ENCODE measurements at regions not wholly inside any gene's neighbourhood (a gene's known extent, or its start where the extent isn't known, plus 50 kb on each side); places are given as distances from the start of the nearest gene placed in this dataset.

DNA sequence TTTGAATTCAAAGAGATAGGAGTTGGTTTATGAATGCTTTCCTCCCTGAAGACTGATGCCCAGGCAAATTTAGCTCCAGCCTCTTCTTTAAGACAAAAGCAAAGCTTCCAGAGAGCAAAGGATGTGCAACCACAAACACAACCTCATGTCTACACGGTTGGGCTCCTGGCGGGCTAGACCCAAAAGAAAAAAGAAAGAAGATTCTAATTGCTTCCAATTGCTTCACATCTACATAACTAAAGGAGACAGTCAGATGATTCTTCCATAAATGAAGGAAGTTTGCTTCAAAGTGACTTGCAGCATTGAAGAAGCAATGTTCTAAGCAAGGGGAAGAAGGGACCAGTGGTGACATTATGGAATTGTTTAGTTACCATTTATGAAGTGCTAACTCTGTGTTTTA is 1603.0 kb upstream of the TENM3 start:
- no peak overlapping the region for H3K4me3 ChIP-seq
- H3K9me3 ChIP-seq (replicated peaks; ENCODE audit: control insufficient read depth, insufficient read depth, low read length), result no peaks in the 10 kb centered on the region
- DNase-seq (ENCODE audit: low read depth, low spot score), result no peak
- ChIA-PET CTCF (no interaction called here), POLR2A (no interaction called here), RAD21 (ENCODE audit: unreplicated experiment) (no interaction called here), SMC1A (ENCODE audit: uncharacterized antibody, unreplicated experiment) (interaction anchor here (1.0 kb wide), 1 partner anchor 31 kb away, joined by 3 read pairs; no protein-coding TSS in a partner anchor)
- no peak overlapping the region for H3K4me2 ChIP-seq (ENCODE audit: control insufficient read depth, insufficient read depth)
- 0% methylated on average over 2 of the region's 2 CpGs for WGBS (ENCODE audit: insufficient coverage, insufficient replicate concordance, low lambda C conversion rate, missing lambda C conversion rate)
- no TSS peak for BruUV-seq (replicated peaks)
- TF ChIP-seq BCL11A (IDR thresholded peaks at IDR 0.05; ENCODE audit: low read depth, low read length) (no peak), BHLHE40 (IDR thresholded peaks at IDR 0.05; ENCODE audit: borderline replicate concordance in 1 of 2, low read depth in 2 of 2, low read length in 1 of 2) (no peak), SIX5 (IDR thresholded peaks at IDR 0.05; ENCODE audit: low read depth, low read length, severe bottlenecking) (no peak), SP1 (IDR thresholded peaks at IDR 0.05; ENCODE audit: low read depth, low read length) (no peak), RAD21 (IDR thresholded peaks at IDR 0.05; ENCODE audit: insufficient read depth, low read depth, low read length) (no peak), KLF5 (IDR thresholded peaks at IDR 0.05; ENCODE audit: partially characterized antibody) (no peak), CUX1 (IDR thresholded peaks at IDR 0.05; ENCODE audit: insufficient replicate concordance, low read depth, low read length) (no peak), POLR2AphosphoS5 (IDR thresholded peaks at IDR 0.05; ENCODE audit: low read length) (no peak), MLLT1 (IDR thresholded peaks at IDR 0.05) (no peak), NFXL1 (IDR thresholded peaks at IDR 0.05; ENCODE audit: borderline replicate concordance) (no peak), NFIC (IDR thresholded peaks at IDR 0.05; ENCODE audit: low read depth, low read length) (no peak), DPF2 (IDR thresholded peaks at IDR 0.05) (no peak), ATF7 (IDR thresholded peaks at IDR 0.05; ENCODE audit: low read depth) (no peak)
- ATAC-seq, result no peak
- no peak overlapping the region for H2AFZ ChIP-seq (ENCODE audit: control insufficient read depth, low read depth, low read length)
- H3K27me3 ChIP-seq (replicated peaks in 1 of 2; ENCODE audit: control insufficient read depth in 2 of 2, insufficient read depth in 2 of 2, low read length in 1 of 2), result no peaks in the 10 kb centered on the region; a peak in 1 of 4 replicates
- intact Hi-C loops (cut with micrococcal nuclease; ENCODE audit: unreplicated experiment), result no loop called here
- in situ Hi-C loops (cut with MboI), result no loop called here
- H3K36me3 ChIP-seq (ENCODE audit: control insufficient read depth in 2 of 2, insufficient read depth in 2 of 2, low read length in 1 of 2), result no peaks in the 10 kb centered on the region
- H4K20me1 ChIP-seq (ENCODE audit: control insufficient read depth, insufficient read depth), result no peaks in the 10 kb centered on the region
- FAIRE-seq, result no peak
- H3K27ac ChIP-seq (ENCODE audit: control insufficient read depth, insufficient read depth), result no peak overlapping the region
- H3K4me1 ChIP-seq (ENCODE audit: control insufficient read depth, insufficient read depth, low read length), result no peaks in the 10 kb centered on the region
- H3K9ac ChIP-seq (ENCODE audit: control insufficient read depth, insufficient read depth, low read length), result no peak overlapping the region
- H3K79me2 ChIP-seq (ENCODE audit: control insufficient read depth, insufficient read depth, low read length), result no peaks in the 10 kb centered on the region

All from GM12878 (cell line).